MM.1S (cell line): ENCODE measurements at regions not wholly inside any gene's neighbourhood (a gene's known extent, or its start where the extent isn't known, plus 50 kb on each side); places are given as distances from the start of the nearest gene placed in this dataset.

ENCODE experiments used
- DNase-seq: peaks from one replicate; pipeline ENCODE4 v3.0.0-alpha.2; 2015
- H2AFZ ChIP-seq: fragments of 300-600 bp; sonication (generic); 2 replicates; pipeline ENCODE4 v1.6.0; 2016; ENCODE audit warnings: antibody characterized with exemption, low read length
- H3F3A ChIP-seq: fragments of 300-600 bp; sonication (generic); 2 replicates; pipeline ENCODE4 v1.6.1; 2016; ENCODE audit warnings: mild to moderate bottlenecking, antibody characterized with exemption, low read length, moderate library complexity, mixed read lengths; ENCODE audit not compliant: insufficient read depth
- H3K27ac ChIP-seq: fragments of 300-600 bp; sonication (generic); 2 replicates; pipeline ENCODE4 v1.5.1; 2016; ENCODE audit warnings: mild to moderate bottlenecking, low read length
- H3K27me3 ChIP-seq: fragments of 300-600 bp; sonication (generic); replicated peaks from 2 replicates; pipeline ENCODE4 v1.6.0; 2016; ENCODE audit warnings: low read length; ENCODE audit not compliant: insufficient read depth
- H3K36me3 ChIP-seq: fragments of 300-600 bp; sonication (generic); replicated peaks from 2 replicates; pipeline ENCODE4 v1.6.1; 2016; ENCODE audit warnings: mild to moderate bottlenecking, low read length, mixed read lengths; ENCODE audit not compliant: insufficient read depth
- H3K4me1 ChIP-seq: fragments of 300-600 bp; sonication (generic); 2 replicates; pipeline ENCODE4 v1.6.1; 2016; ENCODE audit warnings: low read length, mixed read lengths
- H3K4me2 ChIP-seq: fragments of 300-600 bp; sonication (generic); 2 replicates; pipeline ENCODE4 v1.6.0; 2016; ENCODE audit warnings: low read depth, low read length
- H3K4me3 ChIP-seq: fragments of 300-600 bp; sonication (generic); 2 replicates; pipeline ENCODE4 v1.5.1; 2016; ENCODE audit warnings: low read length, mixed read lengths
- H3K79me2 ChIP-seq: fragments of 300-600 bp; sonication (generic); 2 replicates; pipeline ENCODE4 v1.6.1; 2016; ENCODE audit warnings: mixed run types, low read length, mixed read lengths
- H3K9ac ChIP-seq: fragments of 300-600 bp; sonication (generic); 2 replicates; pipeline ENCODE4 v1.6.1; 2016; ENCODE audit warnings: low read length, mixed read lengths
- H3K9me2 ChIP-seq: fragments of 300-600 bp; sonication (generic); replicated peaks from 2 replicates; pipeline ENCODE4 v1.6.1; 2016; ENCODE audit warnings: mild to moderate bottlenecking, low read length, mixed read lengths; ENCODE audit not compliant: insufficient read depth
- H3K9me3 ChIP-seq: fragments of 300-600 bp; sonication (generic); replicated peaks from 2 replicates; pipeline ENCODE4 v1.6.1; 2016; ENCODE audit warnings: mild to moderate bottlenecking, low read length, mixed read lengths; ENCODE audit not compliant: insufficient read depth
- H4K20me1 ChIP-seq: fragments of 300-600 bp; sonication (generic); 2 replicates; pipeline ENCODE4 v1.6.1; 2016; ENCODE audit warnings: mild to moderate bottlenecking, low read length, moderate library complexity, mixed read lengths; ENCODE audit not compliant: insufficient read depth
- EZH2 ChIP-seq: fragments of 300-600 bp; sonication (generic); optimal IDR thresholded peaks from 2 replicates; pipeline ENCODE3; 2017; ENCODE audit warnings: low read depth, mild to moderate bottlenecking, antibody characterized with exemption, low read length, mixed read lengths
- EZH2phosphoT487 ChIP-seq: fragments of 300-600 bp; sonication (generic); IDR thresholded peaks from 2 replicates; pipeline ENCODE4 v1.6.1; 2018; ENCODE audit warnings: antibody characterized with exemption, low read length
- TF ChIP-seq, protein P1 (sequence below): fragments of 300-600 bp; sonication (generic); IDR thresholded peaks from 2 replicates; pipeline ENCODE4 v1.5.1; 2016; ENCODE audit warnings: antibody characterized with exemption, low read length, mixed read lengths

DNA sequence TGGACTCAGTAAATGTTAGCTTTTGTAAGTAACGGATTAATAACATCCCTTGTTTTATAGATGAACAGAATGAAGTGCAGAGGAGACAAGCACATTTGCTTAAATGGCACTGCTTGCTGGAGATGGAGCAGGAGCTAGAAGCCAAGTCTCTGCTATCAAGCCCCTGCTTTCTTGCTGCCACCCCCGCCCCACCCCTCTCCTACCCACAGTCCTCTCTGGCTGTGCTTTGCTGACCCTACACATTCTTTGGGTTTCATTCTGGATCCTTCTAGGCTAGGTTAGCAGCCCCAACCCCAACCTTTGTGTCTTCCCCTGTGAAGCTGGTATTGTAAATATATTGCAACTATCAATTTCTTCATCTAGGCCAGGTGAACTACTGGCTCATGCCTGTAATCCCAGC, 77.5 kb upstream of the CAPZB start:
- no peak for TF ChIP-seq EZH2
- TF ChIP-seq EZH2phosphoT487, result no peak
- TF ChIP-seq, protein P1, sequence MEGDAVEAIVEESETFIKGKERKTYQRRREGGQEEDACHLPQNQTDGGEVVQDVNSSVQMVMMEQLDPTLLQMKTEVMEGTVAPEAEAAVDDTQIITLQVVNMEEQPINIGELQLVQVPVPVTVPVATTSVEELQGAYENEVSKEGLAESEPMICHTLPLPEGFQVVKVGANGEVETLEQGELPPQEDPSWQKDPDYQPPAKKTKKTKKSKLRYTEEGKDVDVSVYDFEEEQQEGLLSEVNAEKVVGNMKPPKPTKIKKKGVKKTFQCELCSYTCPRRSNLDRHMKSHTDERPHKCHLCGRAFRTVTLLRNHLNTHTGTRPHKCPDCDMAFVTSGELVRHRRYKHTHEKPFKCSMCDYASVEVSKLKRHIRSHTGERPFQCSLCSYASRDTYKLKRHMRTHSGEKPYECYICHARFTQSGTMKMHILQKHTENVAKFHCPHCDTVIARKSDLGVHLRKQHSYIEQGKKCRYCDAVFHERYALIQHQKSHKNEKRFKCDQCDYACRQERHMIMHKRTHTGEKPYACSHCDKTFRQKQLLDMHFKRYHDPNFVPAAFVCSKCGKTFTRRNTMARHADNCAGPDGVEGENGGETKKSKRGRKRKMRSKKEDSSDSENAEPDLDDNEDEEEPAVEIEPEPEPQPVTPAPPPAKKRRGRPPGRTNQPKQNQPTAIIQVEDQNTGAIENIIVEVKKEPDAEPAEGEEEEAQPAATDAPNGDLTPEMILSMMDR, result no peak
- no peaks in the 10 kb centered on the region for H3F3A ChIP-seq
- no peaks in the 10 kb centered on the region for H3K9me3 ChIP-seq
- no peak overlapping the region for H3K27ac ChIP-seq
- no peaks in the 10 kb centered on the region for H3K9me2 ChIP-seq
- H3K36me3 ChIP-seq, result no peaks in the 10 kb centered on the region
- no peaks in the 10 kb centered on the region for H3K4me1 ChIP-seq
- no peak overlapping the region for H3K4me3 ChIP-seq
- DNase-seq, result no peak
- no peaks in the 10 kb centered on the region for H3K79me2 ChIP-seq
- H3K27me3 ChIP-seq, result no peaks in the 10 kb centered on the region
- no peak overlapping the region for H3K4me2 ChIP-seq
- H2AFZ ChIP-seq, result no peak overlapping the region
- no peak overlapping the region for H3K9ac ChIP-seq
- H4K20me1 ChIP-seq, result no peaks in the 10 kb centered on the region

DNA sequence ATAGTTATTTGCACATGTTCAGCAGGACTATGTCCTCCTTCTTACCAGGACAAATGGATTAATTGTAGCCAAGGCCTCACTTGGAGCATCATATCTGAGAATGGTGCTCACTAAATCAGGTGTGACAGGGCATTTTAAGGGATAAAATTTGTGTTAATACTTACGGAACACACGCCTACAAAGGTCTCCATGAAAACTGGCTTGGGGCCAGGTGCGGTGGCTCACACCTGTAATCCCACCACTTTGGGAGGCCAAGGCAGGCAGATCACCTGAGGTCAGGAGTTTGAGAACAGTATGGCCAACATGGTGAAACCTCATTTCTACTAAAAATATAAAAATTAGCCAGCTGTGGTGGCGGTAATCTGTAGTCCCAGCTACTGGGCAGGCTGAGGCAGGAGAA, 75.1 kb upstream of the CAPZB start:
- Histone ChIP-seq H3K4me3 (no peak overlapping the region), H4K20me1 (no peaks in the 10 kb centered on the region), H2AFZ (no peak overlapping the region), H3K27ac (no peak overlapping the region), H3K79me2 (no peaks in the 10 kb centered on the region), H3K4me1 (no peaks in the 10 kb centered on the region), H3K9me2 (no peaks in the 10 kb centered on the region), H3K36me3 (no peaks in the 10 kb centered on the region), H3K27me3 (no peaks in the 10 kb centered on the region), H3K4me2 (no peak overlapping the region), H3K9ac (no peak overlapping the region), H3K9me3 (no peaks in the 10 kb centered on the region), H3F3A (no peaks in the 10 kb centered on the region)
- no peak for DNase-seq
- TF ChIP-seq, protein P1, result no peak

DNA sequence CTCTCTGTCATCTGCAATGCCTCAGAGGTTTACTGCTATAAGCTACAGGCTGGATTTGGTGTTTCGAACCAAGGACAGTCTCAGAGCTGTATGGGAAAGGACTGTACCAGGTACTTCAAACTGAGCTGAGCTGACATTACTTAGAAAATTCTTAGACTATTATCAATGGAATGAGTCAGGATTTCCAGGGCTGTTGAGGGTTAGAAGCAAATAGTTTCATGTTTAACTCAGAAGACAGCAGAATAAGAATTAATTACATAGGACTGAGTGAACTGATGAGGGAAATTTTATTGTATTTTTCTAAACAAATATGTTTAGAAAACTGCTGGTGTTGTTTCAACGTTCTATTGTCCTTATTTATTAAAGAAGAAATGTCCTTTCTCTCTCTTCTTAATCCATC, 74.3 kb upstream of the CAPZB start:
- Histone ChIP-seq H3F3A (no peaks in the 10 kb centered on the region), H4K20me1 (no peaks in the 10 kb centered on the region), H3K27me3 (no peaks in the 10 kb centered on the region), H3K36me3 (no peaks in the 10 kb centered on the region), H3K27ac (no peak overlapping the region), H3K9me3 (no peaks in the 10 kb centered on the region), H3K9me2 (no peaks in the 10 kb centered on the region), H3K4me1 (no peaks in the 10 kb centered on the region), H3K79me2 (no peaks in the 10 kb centered on the region), H3K4me3 (no peak overlapping the region), H3K4me2 (no peak overlapping the region), H3K9ac (no peak overlapping the region), H2AFZ (no peak overlapping the region)
- TF ChIP-seq, protein P1, result no peak
- TF ChIP-seq EZH2 (no peak), EZH2phosphoT487 (no peak)
- DNase-seq, result no peak

DNA sequence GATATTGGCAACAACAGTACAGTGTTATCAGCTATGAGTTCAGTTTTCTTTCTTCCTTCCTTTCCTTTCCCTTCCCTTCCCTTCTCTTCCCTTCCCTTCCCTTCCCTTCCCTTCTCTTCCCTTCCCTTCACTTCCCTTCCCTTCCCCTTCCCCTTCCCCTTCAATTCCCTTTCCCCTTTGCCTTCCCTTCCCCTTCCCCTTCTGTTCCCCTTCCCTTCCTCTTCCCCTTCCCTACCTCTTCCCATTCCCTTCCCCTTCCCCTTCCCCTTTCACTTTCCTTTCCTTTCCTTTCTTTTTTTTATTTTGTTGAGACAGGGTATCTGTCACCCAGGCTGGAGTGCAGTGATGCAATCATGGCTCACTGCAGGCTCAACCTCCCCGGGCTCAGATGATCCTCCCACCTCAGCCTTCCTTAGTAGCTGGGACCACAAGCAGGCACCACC, 72.3 kb upstream of the CAPZB start:
- no peaks in the 10 kb centered on the region for H3K4me1 ChIP-seq
- no peak for DNase-seq
- H3K9ac ChIP-seq, result no peak overlapping the region
- H3K27me3 ChIP-seq, result no peaks in the 10 kb centered on the region
- no peak overlapping the region for H2AFZ ChIP-seq
- H3K4me2 ChIP-seq, result no peak overlapping the region
- no peaks in the 10 kb centered on the region for H3K9me2 ChIP-seq
- no peaks in the 10 kb centered on the region for H3K36me3 ChIP-seq
- H3K27ac ChIP-seq, result no peak overlapping the region
- H3F3A ChIP-seq, result no peaks in the 10 kb centered on the region
- no peak overlapping the region for H3K4me3 ChIP-seq
- H3K9me3 ChIP-seq, result no peaks in the 10 kb centered on the region
- no peaks in the 10 kb centered on the region for H4K20me1 ChIP-seq
- TF ChIP-seq, protein P1, result no peak
- TF ChIP-seq EZH2phosphoT487, result no peak
- no peak for TF ChIP-seq EZH2
- no peaks in the 10 kb centered on the region for H3K79me2 ChIP-seq
